Smooth muscle cell (in vitro differentiated cells): ENCODE measurements at regions not wholly inside any gene's neighbourhood (a gene's known extent, or its start where the extent isn't known, plus 50 kb on each side); places are given as distances from the start of the nearest gene placed in this dataset.

Source experiments
- DNase-seq: peaks from one replicate; lab custom pipeline; 2025; ENCODE audit not compliant: unreplicated experiment; lab: John Stamatoyannopoulos, UW
- H2AFZ ChIP-seq: fragments of 200-600 bp; sonication (generic); 2 replicates; pipeline ENCODE4 v1.6.0; 2016; ENCODE audit warnings: antibody characterized with exemption, low read depth, mild to moderate bottlenecking
- H3F3A ChIP-seq: fragments of 200-600 bp; sonication (generic); 2 replicates; pipeline ENCODE4 v1.6.0; 2017; ENCODE audit warnings: antibody characterized with exemption, low read depth
- H3K27ac ChIP-seq: fragments of 200-600 bp; sonication (generic); 2 replicates; pipeline ENCODE4 v1.5.1; 2016; ENCODE audit warnings: low read depth, mild to moderate bottlenecking
- H3K27me3 ChIP-seq: fragments of 200-600 bp; sonication (generic); 2 replicates; pipeline ENCODE4 v1.6.1; 2016; ENCODE audit warnings: low read depth, mild to moderate bottlenecking
- H3K36me3 ChIP-seq: fragments of 200-600 bp; sonication (generic); 2 replicates; pipeline ENCODE4 v1.5.1; 2016; ENCODE audit warnings: low read depth
- H3K4me1 ChIP-seq: fragments of 200-600 bp; sonication (generic); 2 replicates; pipeline ENCODE4 v1.5.1; 2016; ENCODE audit warnings: low read depth
- H3K4me2 ChIP-seq: fragments of 200-600 bp; sonication (generic); 2 replicates; pipeline ENCODE4 v1.6.0; 2016; ENCODE audit warnings: mild to moderate bottlenecking
- H3K4me3 ChIP-seq: fragments of 200-600 bp; sonication (generic); 2 replicates; pipeline ENCODE4 v1.5.1; 2016; ENCODE audit warnings: mild to moderate bottlenecking
- H3K79me2 ChIP-seq: fragments of 200-600 bp; sonication (generic); 2 replicates; pipeline ENCODE4 v1.6.0; 2016; ENCODE audit warnings: low read depth, mild to moderate bottlenecking
- H3K9ac ChIP-seq: fragments of 200-600 bp; sonication (generic); 2 replicates; pipeline ENCODE4 v1.6.0; 2016; ENCODE audit warnings: low read depth
- H3K9me3 ChIP-seq: fragments of 200-600 bp; sonication (generic); replicated peaks from 2 replicates; pipeline ENCODE4 v1.5.1; 2016; ENCODE audit warnings: low read depth
- H4K20me1 ChIP-seq: fragments of 200-600 bp; sonication (generic); 2 replicates; pipeline ENCODE4 v1.6.0; 2016; ENCODE audit warnings: low read depth
- CTCF ChIP-seq: fragments of 200-600 bp; sonication (generic); IDR thresholded peaks from 2 replicates; pipeline ENCODE4 v1.5.1; 2017; ENCODE audit warnings: borderline replicate concordance, mild to moderate bottlenecking, antibody characterized with exemption; ENCODE audit not compliant: insufficient read depth, poor library complexity, severe bottlenecking
- WGBS: methylation state at CpG from one replicate; pipeline ENCODE4 v1.1.7; 2016; ENCODE audit warnings: low lambda C conversion rate; 5-methylcytosine and 5-hydroxymethylcytosine counted together

GRCh38 chr2:167400546-167400945 is 512.3 kb downstream of the XIRP2 start:
- Histone ChIP-seq H2AFZ (no peak overlapping the region), H3K4me2 (no peak overlapping the region), H3K9me3 (no peaks in the 10 kb centered on the region), H3K27ac (no peak overlapping the region), H3K27me3 (no peaks in the 10 kb centered on the region), H3K4me3 (no peak overlapping the region), H3K36me3 (no peaks in the 10 kb centered on the region), H3K4me1 (peaks cover 7% of the 10 kb centered on the region), H3K9ac (no peak overlapping the region), H3F3A (no peaks in the 10 kb centered on the region), H4K20me1 (no peaks in the 10 kb centered on the region), H3K79me2 (no peaks in the 10 kb centered on the region)
- WGBS = 98% methylated on average over 2 of the region's 2 CpGs
- no peak for TF ChIP-seq CTCF
- no peak for DNase-seq

GRCh38 chr2:167398873-167399272 is 510.6 kb downstream of the XIRP2 start:
- Histone ChIP-seq H4K20me1 (no peaks in the 10 kb centered on the region), H2AFZ (no peak overlapping the region), H3K4me2 (no peak overlapping the region), H3K36me3 (no peaks in the 10 kb centered on the region), H3K27me3 (no peaks in the 10 kb centered on the region), H3K4me3 (no peak overlapping the region), H3K9me3 (no peaks in the 10 kb centered on the region), H3K4me1 (no peaks in the 10 kb centered on the region), H3F3A (no peaks in the 10 kb centered on the region), H3K27ac (no peak overlapping the region), H3K79me2 (no peaks in the 10 kb centered on the region), H3K9ac (no peak overlapping the region)
- no peak for TF ChIP-seq CTCF
- 89% methylated on average over 3 of the region's 3 CpGs for WGBS
- no peak for DNase-seq

- H3K27ac ChIP-seq = no peak overlapping the region
- H3K27me3 ChIP-seq = no peaks in the 10 kb centered on the region
- no peak for TF ChIP-seq CTCF
- no peaks in the 10 kb centered on the region for H4K20me1 ChIP-seq
- no peak for DNase-seq
- no peaks in the 10 kb centered on the region for H3K36me3 ChIP-seq
- H2AFZ ChIP-seq = no peak overlapping the region
- no peak overlapping the region for H3K9ac ChIP-seq
- H3K4me3 ChIP-seq = no peak overlapping the region
- 96% methylated on average over 1 of the region's 1 CpG for WGBS
- no peak overlapping the region for H3K4me2 ChIP-seq
- H3K4me1 ChIP-seq = peaks cover 16% of the 10 kb centered on the region
- H3K79me2 ChIP-seq = no peaks in the 10 kb centered on the region
- H3K9me3 ChIP-seq = no peaks in the 10 kb centered on the region
- no peaks in the 10 kb centered on the region for H3F3A ChIP-seq
Measured at GRCh38 chr2:167388901-167389300, 500.6 kb downstream of the XIRP2 start.

GRCh38 chr2:167388497-167388896 is 500.2 kb downstream of the XIRP2 start:
- Histone ChIP-seq H3K9ac (no peak overlapping the region), H3K27ac (no peak overlapping the region), H3K79me2 (no peaks in the 10 kb centered on the region), H3K9me3 (no peaks in the 10 kb centered on the region), H3K4me1 (peaks cover 16% of the 10 kb centered on the region), H3K36me3 (no peaks in the 10 kb centered on the region), H2AFZ (no peak overlapping the region), H4K20me1 (no peaks in the 10 kb centered on the region), H3K27me3 (no peaks in the 10 kb centered on the region), H3K4me3 (no peak overlapping the region), H3F3A (no peaks in the 10 kb centered on the region), H3K4me2 (no peak overlapping the region)
- TF ChIP-seq CTCF = no peak
- 74% methylated on average over 2 of the region's 2 CpGs for WGBS
- DNase-seq = no peak
